ENCODE measurements at regions not wholly inside any gene's neighbourhood (a gene's known extent, or its start where the extent isn't known, plus 50 kb on each side); places are given as distances from the start of the nearest gene placed in this dataset.

GRCh38 chr17:5708344-5708743, 124.0 kb upstream of the NLRP1 start:
- TF ChIP-seq CTCF (IDR thresholded peaks at IDR 0.05; ENCODE audit: low read depth, low read length) (no peak), MYC (IDR thresholded peaks at IDR 0.05; ENCODE audit: low read depth, low read length) (no peak), POLR2A (IDR thresholded peaks at IDR 0.05; ENCODE audit: extremely low read depth, insufficient read length) (no peak)
- TF ChIP-seq, protein P1, sequence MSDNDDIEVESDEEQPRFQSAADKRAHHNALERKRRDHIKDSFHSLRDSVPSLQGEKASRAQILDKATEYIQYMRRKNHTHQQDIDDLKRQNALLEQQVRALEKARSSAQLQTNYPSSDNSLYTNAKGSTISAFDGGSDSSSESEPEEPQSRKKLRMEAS (IDR thresholded peaks at IDR 0.05; ENCODE audit: low read depth, low read length): no peak
- DNase-seq (ENCODE audit: low read depth): no peak
- no peak overlapping the region for H3K4me3 ChIP-seq (ENCODE audit: low read depth, low read length)

DNA sequence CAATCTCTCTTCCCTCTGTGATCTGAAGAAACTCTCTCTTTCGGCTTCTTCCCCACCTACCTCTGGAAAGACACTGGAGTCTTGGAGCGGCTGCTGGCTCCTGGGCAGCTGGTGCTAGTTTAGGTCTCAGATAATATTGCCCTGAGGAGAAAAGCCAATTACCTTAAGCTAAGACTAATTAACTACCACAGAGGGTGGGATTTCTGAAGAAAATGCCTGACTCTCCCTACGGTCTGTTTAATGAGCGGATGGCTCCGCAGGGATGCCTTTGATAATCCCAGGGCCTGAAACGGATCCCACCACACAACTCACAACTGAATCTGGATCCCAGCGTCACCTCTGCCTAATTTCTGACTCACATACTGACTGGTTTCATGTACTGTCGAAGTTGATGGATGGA, 127.0 kb upstream of the NLRP1 start:
- DNase-seq (ENCODE audit: low read depth): no peak
- TF ChIP-seq MYC (IDR thresholded peaks at IDR 0.05; ENCODE audit: low read depth, low read length) (no peak), POLR2A (IDR thresholded peaks at IDR 0.05; ENCODE audit: extremely low read depth, insufficient read length) (no peak), CTCF (IDR thresholded peaks at IDR 0.05; ENCODE audit: low read depth, low read length) (no peak)

GRCh38 chr17:5714993-5715392, 130.7 kb upstream of the NLRP1 start:
- no peak overlapping the region for H3K4me3 ChIP-seq (ENCODE audit: low read depth, low read length)
- TF ChIP-seq POLR2A (IDR thresholded peaks at IDR 0.05; ENCODE audit: extremely low read depth, insufficient read length) (no peak), CTCF (IDR thresholded peaks at IDR 0.05; ENCODE audit: low read depth, low read length) (no peak), MYC (IDR thresholded peaks at IDR 0.05; ENCODE audit: low read depth, low read length) (no peak)
- TF ChIP-seq, protein P1 (IDR thresholded peaks at IDR 0.05; ENCODE audit: low read depth, low read length): no peak
- no peak for DNase-seq (ENCODE audit: low read depth)

More for the DNA sequence above, 127.0 kb upstream of the NLRP1 start:
- H3K4me3 ChIP-seq (ENCODE audit: low read depth, low read length): no peak overlapping the region

DNA sequence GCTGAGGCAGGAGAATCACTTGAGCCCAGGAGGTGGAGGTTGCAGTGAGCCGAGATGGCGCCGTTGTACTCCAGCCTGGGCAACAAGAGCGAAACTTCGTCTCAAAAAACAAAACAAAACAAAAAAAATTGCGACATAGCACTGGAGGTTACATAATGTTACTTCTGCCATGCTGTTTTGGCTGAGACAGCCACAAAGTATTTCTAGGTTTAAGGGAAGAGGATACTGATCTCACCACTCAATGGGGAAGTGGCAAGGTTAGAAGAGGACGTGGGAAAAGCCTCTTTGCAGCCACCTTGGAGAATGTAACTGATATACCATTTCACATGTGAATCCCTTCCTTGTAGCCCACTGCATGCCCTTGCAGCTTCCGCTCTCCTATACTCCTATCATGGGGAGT, 131.2 kb upstream of the NLRP1 start:
- no peak for TF ChIP-seq MYC (IDR thresholded peaks at IDR 0.05; ENCODE audit: low read depth, low read length)
- TF ChIP-seq CTCF (IDR thresholded peaks at IDR 0.05; ENCODE audit: low read depth, low read length): no peak
- no peak for TF ChIP-seq POLR2A (IDR thresholded peaks at IDR 0.05; ENCODE audit: extremely low read depth, insufficient read length)
- TF ChIP-seq, protein P1 (IDR thresholded peaks at IDR 0.05; ENCODE audit: low read depth, low read length): no peak
- H3K4me3 ChIP-seq (ENCODE audit: low read depth, low read length): no peak overlapping the region
- DNase-seq (ENCODE audit: low read depth): peak; percentile 69

DNA sequence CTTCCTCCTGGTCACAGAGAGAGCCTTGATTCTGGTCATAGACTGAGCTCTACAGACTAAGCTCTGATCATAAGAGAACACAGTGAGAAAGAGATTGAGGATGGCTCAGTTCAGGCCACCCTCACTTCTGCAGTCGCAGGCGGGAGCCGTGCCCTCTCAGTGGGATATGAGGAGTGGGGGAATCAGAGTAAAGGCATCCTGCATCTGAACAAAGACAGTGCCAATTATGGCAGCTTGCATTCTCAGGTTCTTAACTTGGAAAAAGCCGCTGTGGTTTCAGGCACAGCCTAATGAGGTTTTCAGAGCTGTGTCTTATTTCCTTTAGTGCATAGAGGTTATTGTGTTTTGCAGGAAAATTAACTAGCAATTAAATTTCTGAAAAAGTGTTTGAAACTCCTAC, 134.4 kb upstream of the NLRP1 start:
- TF ChIP-seq CTCF (IDR thresholded peaks at IDR 0.05; ENCODE audit: low read depth, low read length) (no peak), POLR2A (IDR thresholded peaks at IDR 0.05; ENCODE audit: extremely low read depth, insufficient read length) (no peak), MYC (IDR thresholded peaks at IDR 0.05; ENCODE audit: low read depth, low read length) (no peak)
- TF ChIP-seq, protein P1 (IDR thresholded peaks at IDR 0.05; ENCODE audit: low read depth, low read length): no peak

GRCh38 chr17:5719976-5720375, 135.7 kb upstream of the NLRP1 start:
- no peak for TF ChIP-seq CTCF (IDR thresholded peaks at IDR 0.05; ENCODE audit: low read depth, low read length)
- TF ChIP-seq POLR2A (IDR thresholded peaks at IDR 0.05; ENCODE audit: extremely low read depth, insufficient read length): no peak
- TF ChIP-seq, protein P1 (IDR thresholded peaks at IDR 0.05; ENCODE audit: low read depth, low read length): no peak
- no peak for TF ChIP-seq MYC (IDR thresholded peaks at IDR 0.05; ENCODE audit: low read depth, low read length)
- H3K4me3 ChIP-seq (ENCODE audit: low read depth, low read length): no peak overlapping the region
- no peak for DNase-seq (ENCODE audit: low read depth)

More for the DNA sequence above, 134.4 kb upstream of the NLRP1 start:
- no peak for DNase-seq (ENCODE audit: low read depth)
- H3K4me3 ChIP-seq (ENCODE audit: low read depth, low read length): no peak overlapping the region

Data from NB4 (cell line).